SK-N-SH treated with all-trans-retinoic acid at 6 μM for 48 hours (cell line): ENCODE measurements at regions not wholly inside any gene's neighbourhood (a gene's known extent, or its start where the extent isn't known, plus 50 kb on each side); places are given as distances from the start of the nearest gene placed in this dataset.

ENCODE experiments used
- ATAC-seq: fragments of 200-7000 bp; cut with Tn5 transposase; 3 replicates; pipeline ENCODE4 v1.9.1; 2020; ENCODE audit warnings: mild to moderate bottlenecking, moderate library complexity
- ARNTL ChIP-seq: fragments of 450-650 bp; formaldehyde crosslinking; IDR thresholded peaks from 2 replicates; pipeline ENCODE4 v1.5.0; 2020; ENCODE audit warnings: low read depth, mild to moderate bottlenecking, moderate library complexity, borderline replicate concordance
- BACH2 ChIP-seq: fragments of 250-450 bp; sonication (Bioruptor Pico); IDR thresholded peaks from 2 replicates; pipeline ENCODE4 v1.9.0; 2021; ENCODE audit warnings: mild to moderate bottlenecking, borderline replicate concordance
- CREB5 ChIP-seq: fragments of 250-450 bp; sonication (Bioruptor Pico); IDR thresholded peaks from 2 replicates; pipeline ENCODE4 v1.5.1; 2020; ENCODE audit warnings: low read depth, mild to moderate bottlenecking, moderate library complexity
- CSDC2 ChIP-seq: fragments of 250-450 bp; sonication (Bioruptor Pico); IDR thresholded peaks from 2 replicates; pipeline ENCODE4 v1.5.0; 2020; ENCODE audit warnings: mild to moderate bottlenecking, moderate library complexity
- CSRNP3 ChIP-seq: fragments of 250-450 bp; sonication (Bioruptor Pico); IDR thresholded peaks from 2 replicates; pipeline ENCODE4 v1.5.1; 2021; ENCODE audit warnings: mild to moderate bottlenecking, moderate library complexity
- ESRRG ChIP-seq: fragments of 250-450 bp; sonication (Bioruptor Pico); IDR thresholded peaks from 2 replicates; pipeline ENCODE4 v1.6.1; 2021; ENCODE audit warnings: mild to moderate bottlenecking
- GLIS3 ChIP-seq: fragments of 250-450 bp; sonication (Bioruptor Pico); IDR thresholded peaks from 2 replicates; pipeline ENCODE4 v1.5.0; 2020; ENCODE audit warnings: mild to moderate bottlenecking, moderate library complexity
- ISL1 ChIP-seq: fragments of 250-450 bp; sonication (Bioruptor Pico); IDR thresholded peaks from 2 replicates; pipeline ENCODE4 v2.1.2; 2022; ENCODE audit warnings: mild to moderate bottlenecking, moderate library complexity
- OSR1 ChIP-seq: fragments of 250-450 bp; sonication (Bioruptor Pico); IDR thresholded peaks from 2 replicates; pipeline ENCODE4 v1.8.0; 2022; ENCODE audit warnings: moderate library complexity, mild to moderate bottlenecking, inconsistent platforms
- PATZ1 ChIP-seq: fragments of 250-450 bp; sonication (Bioruptor Pico); IDR thresholded peaks from 2 replicates; pipeline ENCODE4 v1.8.0; 2020; ENCODE audit warnings: mild to moderate bottlenecking, moderate library complexity, borderline replicate concordance
- POU6F1 ChIP-seq: fragments of 250-450 bp; sonication (Bioruptor Pico); IDR thresholded peaks from 2 replicates; pipeline ENCODE4 v1.8.0; 2021; ENCODE audit warnings: low read depth, mild to moderate bottlenecking, moderate library complexity, borderline replicate concordance
- PPARA ChIP-seq: fragments of 250-450 bp; sonication (Bioruptor Pico); IDR thresholded peaks from 2 replicates; pipeline ENCODE4 v1.5.0; 2020; ENCODE audit warnings: mild to moderate bottlenecking, borderline replicate concordance
- RARB ChIP-seq: fragments of 250-450 bp; sonication (Bioruptor Pico); IDR thresholded peaks from 2 replicates; pipeline ENCODE4 v1.8.0; 2021; ENCODE audit warnings: mild to moderate bottlenecking, moderate library complexity
- SNAI2 ChIP-seq: fragments of 250-450 bp; sonication (Bioruptor Pico); IDR thresholded peaks from 2 replicates; pipeline ENCODE4 v1.5.0; 2020; ENCODE audit warnings: mild to moderate bottlenecking, moderate library complexity
- TCF4 ChIP-seq: fragments of 250-450 bp; sonication (Bioruptor Pico); IDR thresholded peaks from 2 replicates; pipeline ENCODE4 v1.8.0; 2021; ENCODE audit warnings: mild to moderate bottlenecking, moderate library complexity, borderline replicate concordance
- TOX ChIP-seq: fragments of 250-450 bp; sonication (Bioruptor Pico); IDR thresholded peaks from 2 replicates; pipeline ENCODE4 v1.8.0; 2021; ENCODE audit warnings: mild to moderate bottlenecking, moderate library complexity, borderline replicate concordance
- ZC3H10 ChIP-seq: fragments of 250-450 bp; sonication (Bioruptor Pico); IDR thresholded peaks from 2 replicates; pipeline ENCODE4 v1.5.1; 2021; ENCODE audit warnings: mild to moderate bottlenecking, moderate library complexity
- ZFP3 ChIP-seq: fragments of 250-450 bp; sonication (Bioruptor Pico); IDR thresholded peaks from 2 replicates; pipeline ENCODE4 v1.5.0; 2020; ENCODE audit warnings: mild to moderate bottlenecking, moderate library complexity
- ZNF565 ChIP-seq: fragments of 450-650 bp; formaldehyde crosslinking; conservative IDR thresholded peaks from 2 replicates; pipeline ENCODE4 v1.5.0; 2020; ENCODE audit warnings: low read depth, mild to moderate bottlenecking, moderate library complexity
- ZNF70 ChIP-seq: fragments of 450-650 bp; formaldehyde crosslinking; IDR thresholded peaks from 2 replicates; pipeline ENCODE4 v1.5.0; 2020; ENCODE audit warnings: mild to moderate bottlenecking, moderate library complexity
- ZNF8 ChIP-seq: fragments of 450-650 bp; formaldehyde crosslinking; IDR thresholded peaks from 2 replicates; pipeline ENCODE4 v1.5.0; 2020; ENCODE audit warnings: mild to moderate bottlenecking, moderate library complexity
- TF ChIP-seq, protein P1 (sequence below): fragments of 250-450 bp; sonication (Bioruptor Pico); IDR thresholded peaks from 2 replicates; pipeline ENCODE4 v1.5.0; 2020; ENCODE audit warnings: mild to moderate bottlenecking, moderate library complexity

DNA sequence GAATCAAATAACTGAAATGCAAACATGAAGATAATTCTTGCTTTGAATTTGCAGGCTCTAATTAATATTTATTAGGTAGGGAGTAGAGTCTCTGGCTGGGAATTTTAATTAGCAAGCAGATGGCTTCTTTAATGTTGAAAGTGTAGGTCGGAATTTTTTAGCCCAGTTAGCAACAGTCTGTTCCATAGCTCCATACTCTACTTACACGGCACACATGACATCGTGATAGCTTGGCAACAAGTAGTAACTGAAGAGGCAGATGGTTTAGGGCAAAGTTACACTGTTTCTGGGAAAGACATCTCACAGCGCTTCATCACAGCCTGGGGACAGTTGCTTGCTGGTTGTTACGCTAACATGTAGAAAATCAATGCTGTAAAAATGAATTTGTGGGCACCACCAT, 710.7 kb downstream of the GALC start (continued):
- TF ChIP-seq, protein P1, sequence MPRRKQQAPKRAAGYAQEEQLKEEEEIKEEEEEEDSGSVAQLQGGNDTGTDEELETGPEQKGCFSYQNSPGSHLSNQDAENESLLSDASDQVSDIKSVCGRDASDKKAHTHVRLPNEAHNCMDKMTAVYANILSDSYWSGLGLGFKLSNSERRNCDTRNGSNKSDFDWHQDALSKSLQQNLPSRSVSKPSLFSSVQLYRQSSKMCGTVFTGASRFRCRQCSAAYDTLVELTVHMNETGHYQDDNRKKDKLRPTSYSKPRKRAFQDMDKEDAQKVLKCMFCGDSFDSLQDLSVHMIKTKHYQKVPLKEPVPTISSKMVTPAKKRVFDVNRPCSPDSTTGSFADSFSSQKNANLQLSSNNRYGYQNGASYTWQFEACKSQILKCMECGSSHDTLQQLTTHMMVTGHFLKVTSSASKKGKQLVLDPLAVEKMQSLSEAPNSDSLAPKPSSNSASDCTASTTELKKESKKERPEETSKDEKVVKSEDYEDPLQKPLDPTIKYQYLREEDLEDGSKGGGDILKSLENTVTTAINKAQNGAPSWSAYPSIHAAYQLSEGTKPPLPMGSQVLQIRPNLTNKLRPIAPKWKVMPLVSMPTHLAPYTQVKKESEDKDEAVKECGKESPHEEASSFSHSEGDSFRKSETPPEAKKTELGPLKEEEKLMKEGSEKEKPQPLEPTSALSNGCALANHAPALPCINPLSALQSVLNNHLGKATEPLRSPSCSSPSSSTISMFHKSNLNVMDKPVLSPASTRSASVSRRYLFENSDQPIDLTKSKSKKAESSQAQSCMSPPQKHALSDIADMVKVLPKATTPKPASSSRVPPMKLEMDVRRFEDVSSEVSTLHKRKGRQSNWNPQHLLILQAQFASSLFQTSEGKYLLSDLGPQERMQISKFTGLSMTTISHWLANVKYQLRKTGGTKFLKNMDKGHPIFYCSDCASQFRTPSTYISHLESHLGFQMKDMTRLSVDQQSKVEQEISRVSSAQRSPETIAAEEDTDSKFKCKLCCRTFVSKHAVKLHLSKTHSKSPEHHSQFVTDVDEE (CRISPR knock-in tag), result no peak

DNA sequence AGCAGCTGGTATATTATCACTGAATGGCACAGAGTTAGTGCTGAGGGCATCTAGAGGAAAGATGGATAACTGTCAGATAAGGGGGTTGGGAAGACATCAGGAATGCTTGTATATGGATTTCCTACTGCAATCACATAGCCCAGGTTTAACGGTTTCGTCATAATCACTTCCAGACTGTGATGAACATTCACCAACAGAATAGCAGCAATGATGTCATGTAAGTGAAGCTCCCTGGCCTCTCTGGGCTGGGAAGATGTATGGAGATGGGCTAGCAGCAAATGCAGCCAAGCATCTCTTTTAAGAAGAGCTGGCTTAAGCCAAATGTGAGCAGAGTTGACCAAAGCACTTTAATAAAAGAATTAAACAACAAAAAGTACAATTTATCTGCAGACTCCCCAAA, 714.6 kb downstream of the GALC start:
- no peak for ATAC-seq
- TF ChIP-seq ZFP3 (CRISPR knock-in tag) (no peak), ZNF565 (CRISPR knock-in tag) (no peak), CSDC2 (CRISPR knock-in tag) (no peak), ESRRG (CRISPR knock-in tag) (no peak), GLIS3 (no peak), SNAI2 (CRISPR knock-in tag) (no peak), ZC3H10 (CRISPR knock-in tag) (no peak), ARNTL (CRISPR knock-in tag) (no peak), TOX (CRISPR knock-in tag) (no peak), PPARA (no peak), PATZ1 (CRISPR knock-in tag) (no peak), POU6F1 (CRISPR knock-in tag) (no peak), BACH2 (CRISPR knock-in tag) (no peak), CREB5 (CRISPR knock-in tag) (no peak), ISL1 (CRISPR knock-in tag) (no peak), TCF4 (CRISPR knock-in tag) (no peak), RARB (CRISPR knock-in tag) (no peak)
- TF ChIP-seq, all 23 proteins: peak for 0

DNA sequence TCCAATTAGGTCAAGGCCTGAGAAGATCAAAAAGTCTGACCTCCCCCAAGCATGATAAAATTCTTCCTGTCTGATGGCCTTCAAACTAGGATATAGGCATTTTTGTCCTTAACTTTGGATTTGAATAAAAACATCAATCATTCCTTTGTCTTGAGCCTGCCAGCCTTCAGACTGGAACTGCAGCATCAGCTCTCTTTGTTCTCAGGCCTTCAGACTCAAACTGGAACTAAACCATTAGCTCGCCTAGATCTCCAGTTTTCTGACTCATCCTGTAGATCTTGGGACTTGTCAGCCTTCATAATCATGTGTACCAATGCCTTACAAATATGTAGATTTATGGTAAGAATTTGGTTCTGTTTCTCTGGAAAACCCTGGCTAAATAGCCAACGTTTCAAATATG, 721.7 kb downstream of the GALC start:
- TF ChIP-seq, protein P1 (CRISPR knock-in tag), result no peak
- TF ChIP-seq GLIS3, result no peak
- TF ChIP-seq ISL1 (CRISPR knock-in tag), result no peak
- TF ChIP-seq TOX (CRISPR knock-in tag), result no peak
- TF ChIP-seq CREB5 (CRISPR knock-in tag), result no peak
- TF ChIP-seq ESRRG (CRISPR knock-in tag), result no peak
- TF ChIP-seq ZNF565 (CRISPR knock-in tag), result no peak
- no peak for TF ChIP-seq ARNTL (CRISPR knock-in tag)
- TF ChIP-seq ZNF70 (CRISPR knock-in tag), result no peak
- no peak for TF ChIP-seq PATZ1 (CRISPR knock-in tag)
- TF ChIP-seq ZC3H10 (CRISPR knock-in tag), result no peak
- TF ChIP-seq ZNF8 (CRISPR knock-in tag), result no peak
- no peak for TF ChIP-seq CSRNP3 (CRISPR knock-in tag)
- no peak for TF ChIP-seq RARB (CRISPR knock-in tag)
- TF ChIP-seq OSR1 (CRISPR knock-in tag), result no peak
- no peak for TF ChIP-seq BACH2 (CRISPR knock-in tag)
- no peak for TF ChIP-seq ZFP3 (CRISPR knock-in tag)
- TF ChIP-seq, all 23 proteins: peak for 0
- no peak for ATAC-seq
